NCI-H2196 (cell line): ENCODE measurements at regions not wholly inside any gene's neighbourhood (a gene's known extent, or its start where the extent isn't known, plus 50 kb on each side); places are given as distances from the start of the nearest gene placed in this dataset.

Source experiments
- DNase-seq: peaks from one replicate; lab custom pipeline; 2025; ENCODE audit not compliant: unreplicated experiment; lab: John Stamatoyannopoulos, UW

DNA sequence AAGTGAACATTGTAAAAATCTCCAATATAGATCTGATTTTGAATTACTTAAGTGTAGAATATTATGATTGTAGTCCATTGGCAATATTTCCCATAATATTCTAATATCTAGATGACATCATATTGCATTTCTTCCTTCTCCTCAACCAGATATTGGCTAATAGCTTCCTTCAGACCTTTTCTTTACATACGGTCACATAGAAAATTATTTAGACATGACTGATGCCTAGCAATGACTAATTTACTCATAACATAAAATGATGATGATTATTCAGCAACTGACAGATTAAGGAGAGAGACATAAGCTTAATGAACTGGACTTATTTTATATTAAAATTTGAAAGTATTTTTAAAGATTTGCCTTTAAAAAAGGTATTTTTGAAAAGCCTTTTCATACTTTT is 1287.6 kb downstream of the STIM2 start:
- no peak for DNase-seq

DNA sequence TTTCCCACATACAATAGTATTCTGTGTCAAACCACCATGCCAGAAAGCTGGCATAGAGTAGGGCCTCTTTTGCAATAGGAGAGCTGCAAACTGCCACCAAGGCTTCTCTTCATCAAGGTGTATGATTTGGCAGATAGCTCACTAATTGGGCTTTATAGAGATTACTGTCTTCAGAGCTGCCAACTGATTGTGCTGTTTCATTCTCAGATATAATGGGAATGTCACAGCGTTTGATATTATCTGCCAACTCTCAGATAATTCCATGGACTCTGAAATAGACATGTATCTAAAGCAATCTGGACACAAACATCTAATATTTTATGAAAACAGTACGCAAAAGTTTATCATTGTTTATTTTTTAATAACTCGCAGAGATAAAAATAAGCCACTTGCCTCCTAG is 1289.1 kb downstream of the STIM2 start:
- DNase-seq: no peak

DNA sequence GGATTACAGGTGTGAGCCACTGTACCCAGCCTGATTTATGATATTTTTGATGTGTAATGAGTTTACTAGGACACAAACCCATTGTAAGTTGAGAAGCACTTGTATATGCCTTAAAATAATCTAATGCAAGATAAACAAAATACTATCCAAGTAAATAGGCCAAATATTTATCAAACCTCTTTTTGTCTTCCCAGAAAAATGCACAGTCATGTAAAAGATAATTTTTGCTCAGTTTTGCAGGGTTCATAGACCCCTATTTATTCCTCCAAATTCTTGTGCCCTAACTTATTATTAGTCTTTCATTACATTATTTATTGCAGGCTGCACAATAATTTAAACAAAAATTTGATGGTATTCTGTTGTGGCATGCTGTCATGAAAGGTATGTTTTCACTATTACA is 1290.7 kb downstream of the STIM2 start:
- no peak for DNase-seq

DNA sequence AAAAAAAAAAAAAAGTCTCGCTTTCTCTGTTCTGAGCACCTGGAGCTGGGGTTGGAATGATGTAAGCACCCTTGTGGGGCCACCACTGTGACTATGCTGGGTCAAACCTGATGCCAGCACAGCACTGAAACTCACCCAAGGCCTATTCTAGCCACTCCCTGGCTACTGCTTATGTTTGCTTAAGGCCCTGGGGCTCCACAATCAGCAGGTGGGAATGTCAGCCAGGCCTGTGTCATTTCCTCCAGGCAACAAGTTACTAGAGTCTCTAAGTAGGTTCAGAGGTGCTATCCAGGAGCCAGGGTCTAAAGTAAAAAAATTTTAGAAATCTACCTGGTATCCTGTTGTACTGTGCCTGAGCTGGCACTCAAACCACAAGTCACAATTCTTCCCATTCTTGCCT is 1306.8 kb downstream of the STIM2 start:
- DNase-seq: no peak

DNA sequence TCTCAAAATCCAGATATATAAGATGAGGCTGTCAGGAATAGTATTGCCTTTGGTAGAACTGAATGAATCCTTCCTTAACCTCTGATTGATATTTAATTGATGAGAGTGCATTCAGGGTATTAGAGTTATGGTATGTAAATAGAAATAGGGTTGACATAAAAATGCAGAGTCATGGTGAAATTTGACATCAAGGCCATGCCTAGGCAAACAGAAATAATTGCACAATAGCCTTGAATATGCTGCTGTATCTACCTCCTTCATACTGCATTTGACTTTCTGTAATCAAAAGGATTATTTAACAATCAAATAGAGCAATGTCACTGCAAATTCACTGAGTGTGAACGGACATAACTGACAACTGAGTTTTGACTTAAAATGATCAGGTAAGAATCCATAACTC is 1316.3 kb downstream of the STIM2 start:
- no peak for DNase-seq

DNA sequence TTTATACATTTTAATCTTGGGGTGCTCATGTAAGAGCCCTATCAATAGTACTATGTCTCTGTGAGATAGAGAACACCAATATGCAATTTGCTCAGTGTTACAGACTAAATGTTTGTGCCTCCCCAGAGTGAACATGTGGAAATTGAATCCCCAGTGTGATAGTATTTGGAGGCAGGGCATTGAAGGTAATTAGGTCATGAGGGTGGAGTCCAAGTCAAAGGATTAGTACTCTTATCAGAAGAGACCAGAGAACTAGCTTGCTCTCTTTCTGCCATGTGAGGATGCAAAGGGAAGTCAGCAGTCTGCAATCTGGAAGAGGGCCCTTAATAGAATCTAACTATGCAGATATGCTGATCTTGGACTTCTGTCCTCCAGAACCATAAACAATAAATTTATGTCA is 1317.0 kb downstream of the STIM2 start:
- no peak for DNase-seq

DNA sequence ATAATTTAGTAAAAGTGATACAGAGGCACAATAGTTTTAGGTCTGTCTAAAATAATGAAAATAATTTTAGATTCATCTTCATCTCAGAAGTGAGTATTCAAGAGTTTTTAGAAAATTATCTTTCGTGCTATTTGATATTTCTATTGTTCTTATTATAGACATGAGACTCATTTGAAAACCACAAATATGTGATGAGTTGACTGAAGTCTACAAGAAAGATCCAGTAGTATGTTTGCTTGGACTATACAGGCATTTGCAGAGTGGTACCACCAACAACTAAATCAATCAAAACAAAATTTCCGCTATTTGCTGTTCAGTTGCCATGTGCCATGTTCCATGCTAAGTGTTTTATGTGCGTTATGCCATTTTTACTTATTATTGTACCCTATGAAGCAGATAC is 1318.5 kb downstream of the STIM2 start:
- no peak for DNase-seq

DNA sequence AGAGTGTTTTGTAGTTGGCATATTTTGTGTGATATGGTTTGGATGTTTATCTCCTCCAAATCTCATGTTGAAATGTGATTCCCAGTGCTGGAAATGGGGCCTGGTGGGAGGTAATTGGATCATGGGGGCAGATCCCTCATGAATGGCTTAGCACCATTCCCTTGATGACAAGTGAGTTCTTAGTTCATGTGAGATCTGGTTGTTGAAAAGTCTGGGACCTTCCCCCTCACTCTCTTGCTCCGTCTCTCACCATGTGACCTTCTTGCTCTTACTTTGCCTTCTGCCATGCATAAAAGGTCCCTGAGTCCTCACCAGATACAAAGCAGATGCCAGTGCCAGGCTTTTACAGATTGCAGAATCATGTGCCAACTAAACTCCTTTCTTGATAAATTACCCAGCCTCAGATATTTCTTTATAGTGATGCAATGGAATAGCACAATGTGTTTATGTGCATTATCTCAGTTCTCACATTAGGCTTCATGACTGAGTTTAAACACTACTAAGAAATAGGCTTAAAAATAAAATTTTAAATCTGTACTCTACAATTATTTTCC is 1348.8 kb downstream of the STIM2 start:
- no peak for DNase-seq

DNA sequence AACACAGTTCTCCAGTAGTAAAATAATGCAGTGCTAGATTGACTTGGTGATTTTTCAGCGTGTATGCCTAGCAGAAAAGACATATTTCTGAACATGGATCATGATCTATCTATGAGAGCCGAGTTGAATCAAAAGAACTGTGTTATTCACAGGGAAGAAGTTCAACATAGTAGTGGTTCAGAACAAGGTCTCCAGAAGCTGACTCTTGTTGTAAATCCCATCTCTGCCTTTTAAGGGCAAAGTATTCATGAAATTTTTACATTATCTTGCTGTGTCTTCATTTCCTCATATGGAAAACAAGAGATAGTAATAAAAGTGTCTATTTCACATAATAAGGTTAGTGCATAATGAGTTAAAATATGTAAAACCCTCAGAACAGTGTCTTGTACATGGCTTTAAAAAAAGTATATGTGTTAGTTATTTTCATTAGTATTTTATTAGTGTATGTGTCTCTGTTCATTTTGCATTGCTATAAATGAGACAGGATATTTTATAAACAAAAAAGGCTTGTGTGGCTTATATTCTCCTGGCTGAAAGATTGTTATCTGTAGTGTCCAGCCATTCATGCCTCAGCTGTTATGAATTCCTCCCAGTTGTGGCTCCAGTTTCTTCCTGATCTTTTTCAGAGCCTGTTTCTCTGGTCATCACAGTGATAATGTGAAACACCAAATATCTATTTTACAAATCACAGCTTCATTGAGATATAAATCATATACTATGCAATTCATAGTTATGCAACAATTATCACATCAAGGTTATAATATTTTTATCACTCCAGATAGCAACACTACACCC is 1351.2 kb downstream of the STIM2 start:
- no peak for DNase-seq

DNA sequence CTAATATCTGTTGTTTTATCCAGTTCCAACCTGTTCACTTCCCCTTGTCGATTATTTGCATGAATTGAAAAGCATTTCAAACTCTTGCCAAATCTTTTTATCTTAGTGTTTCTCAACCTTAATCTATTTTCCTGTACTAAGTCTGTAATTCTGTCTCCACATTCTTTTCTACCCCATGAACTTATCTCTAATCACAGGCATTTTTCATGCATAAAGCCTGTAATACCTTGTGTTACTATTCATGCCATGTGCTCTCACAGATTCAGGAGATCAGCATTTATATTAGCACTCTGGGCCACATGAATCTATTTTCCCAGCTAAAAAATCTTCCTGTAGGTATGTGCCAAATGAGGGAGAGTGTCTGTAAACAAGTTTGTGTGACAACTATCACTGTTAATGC is 1360.9 kb downstream of the STIM2 start:
- DNase-seq: no peak

DNA sequence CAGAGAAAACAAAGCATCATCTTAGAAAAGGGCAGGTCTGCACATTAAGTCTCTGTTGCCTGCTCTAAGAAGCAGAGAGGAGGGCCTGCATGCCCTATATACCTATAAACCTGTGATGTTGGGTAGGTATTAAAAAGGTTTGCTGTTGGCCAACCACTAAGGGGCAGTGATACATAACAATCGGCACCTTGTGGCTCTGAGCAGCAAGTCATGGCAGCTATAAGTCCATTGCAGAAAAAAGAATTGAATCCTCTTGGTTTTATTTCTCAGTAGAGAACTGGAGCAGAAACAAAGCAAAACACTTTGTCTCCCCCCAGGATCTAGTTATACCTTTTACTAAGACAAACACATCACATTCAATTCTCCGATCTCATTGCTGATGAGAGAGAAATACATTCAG is 1364.4 kb downstream of the STIM2 start:
- no peak for DNase-seq

DNA sequence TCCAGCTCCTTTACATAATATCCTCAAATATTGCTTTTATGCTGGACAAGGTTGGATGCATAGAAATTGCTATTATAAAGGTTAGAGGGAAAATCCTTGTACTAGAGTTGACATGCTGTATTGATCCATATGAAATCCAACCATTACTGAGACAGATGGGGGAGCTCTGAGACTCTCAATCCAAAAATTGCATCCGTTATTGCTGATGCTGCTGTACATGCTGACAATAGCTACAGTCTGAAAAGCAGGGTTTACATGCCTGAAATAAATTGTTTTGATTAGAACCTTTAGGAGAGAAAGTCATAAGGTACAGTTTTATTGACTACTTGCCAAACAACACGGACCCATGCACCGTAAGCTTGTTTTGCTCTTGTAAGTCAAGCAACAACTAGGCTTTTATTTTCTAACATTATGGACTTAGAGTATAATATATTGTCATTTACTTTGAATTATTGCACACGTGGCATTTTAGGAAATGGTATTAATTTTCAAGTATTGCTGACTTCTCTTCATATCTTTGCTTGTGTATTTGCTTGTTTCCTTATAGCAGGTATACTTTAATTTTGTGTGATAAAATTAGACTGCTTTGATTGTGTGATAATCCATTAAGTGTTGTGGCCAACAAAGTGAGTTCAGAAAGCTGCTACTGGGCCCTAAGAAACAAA is 1365.2 kb downstream of the STIM2 start:
- DNase-seq: no peak

DNA sequence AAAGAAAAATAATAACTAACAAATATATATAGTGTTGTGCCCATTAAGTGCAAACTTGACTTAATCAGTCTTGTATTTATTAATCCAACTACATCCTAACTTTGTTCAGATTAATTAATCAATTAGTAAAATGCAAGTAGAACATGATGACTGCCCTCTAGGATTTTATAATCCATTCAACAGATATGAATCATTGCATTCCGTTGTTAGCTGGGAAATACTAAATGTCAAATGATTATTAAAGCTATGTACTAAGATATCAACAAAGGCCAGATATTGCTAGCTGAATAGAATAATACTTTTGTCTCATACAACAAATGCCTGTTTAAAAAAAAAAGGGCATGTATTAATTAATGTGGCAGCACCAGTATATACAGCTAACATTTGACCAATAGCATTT is 1366.3 kb downstream of the STIM2 start:
- DNase-seq: no peak

DNA sequence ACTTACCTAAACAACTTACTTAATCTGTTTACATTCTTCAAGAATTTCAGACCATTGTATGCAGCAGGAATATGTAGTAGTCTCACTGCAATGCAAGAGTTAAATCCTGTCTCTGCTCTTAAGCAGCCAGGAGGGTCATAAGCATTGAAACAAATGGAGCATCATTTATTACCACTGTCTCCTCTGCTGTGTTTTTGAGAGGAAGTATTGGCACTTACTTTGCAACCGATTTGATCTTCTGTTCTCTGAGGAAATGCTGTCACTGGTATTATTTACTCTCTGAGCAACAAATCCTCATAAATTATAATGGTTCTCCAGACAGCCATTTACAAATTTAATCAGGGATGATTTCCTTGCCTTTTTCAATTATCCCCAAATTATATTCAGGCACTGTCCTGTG is 1367.1 kb downstream of the STIM2 start:
- no peak for DNase-seq

DNA sequence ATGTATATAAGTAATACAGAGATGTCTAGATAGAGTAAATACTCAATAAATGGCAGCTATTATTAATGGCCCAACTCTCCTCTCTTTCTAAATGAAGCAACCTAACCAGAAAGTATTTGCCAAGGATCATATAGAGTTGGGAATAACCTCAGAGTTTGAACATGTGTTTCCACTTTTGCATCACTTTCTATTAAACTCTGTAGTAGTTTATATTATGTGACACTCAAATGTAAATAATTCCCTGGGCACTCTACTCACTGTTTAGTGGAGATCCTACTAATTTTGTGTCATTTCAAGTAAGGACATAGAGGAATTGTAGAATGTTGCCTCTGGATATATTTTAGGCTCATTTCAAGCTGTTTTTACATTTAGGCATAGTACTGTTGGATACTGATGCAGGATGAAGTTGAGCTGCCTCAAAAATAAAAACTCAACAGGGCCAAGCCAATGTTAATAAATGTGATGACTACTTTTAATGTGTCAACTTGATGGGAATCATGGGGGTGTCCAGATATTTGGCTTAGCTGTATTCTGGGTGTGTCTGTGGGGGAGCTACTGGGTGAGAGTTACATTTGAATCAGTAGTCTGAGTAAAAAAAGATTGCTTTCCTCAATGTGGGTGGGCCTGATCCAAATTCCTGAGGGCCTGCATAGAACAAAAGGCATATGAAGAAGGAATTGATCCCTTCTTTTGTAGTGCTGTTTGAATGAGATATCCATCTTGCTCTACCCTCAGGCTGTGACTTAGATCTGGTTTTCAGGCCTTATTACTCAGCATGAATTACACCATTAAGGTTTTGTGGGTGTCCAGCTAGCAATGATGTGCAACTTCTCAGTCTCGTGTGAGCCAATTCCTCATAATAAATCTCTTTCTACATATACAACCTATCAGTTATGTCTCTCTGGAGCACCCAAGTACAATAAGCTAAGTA is 1368.2 kb downstream of the STIM2 start:
- DNase-seq: no peak

DNA sequence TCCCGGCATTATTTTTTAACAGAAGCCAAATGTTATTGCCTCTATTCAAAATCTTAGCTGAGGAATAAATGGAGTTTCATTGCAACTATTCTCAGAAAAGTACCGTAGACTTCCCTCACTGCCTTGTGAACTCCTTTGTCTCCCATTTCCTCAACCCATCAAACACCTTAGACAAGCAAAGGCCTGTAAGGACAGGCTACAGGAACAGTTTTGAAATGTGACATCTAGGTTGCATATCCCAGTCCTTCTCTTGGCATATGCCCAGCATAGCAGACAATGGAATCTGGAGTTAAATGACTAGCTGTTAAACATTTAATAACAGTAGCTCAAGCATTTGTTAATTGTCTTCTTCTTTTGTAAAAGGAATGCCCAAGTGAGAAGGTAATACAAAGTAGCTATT is 1371.7 kb downstream of the STIM2 start:
- DNase-seq: no peak

DNA sequence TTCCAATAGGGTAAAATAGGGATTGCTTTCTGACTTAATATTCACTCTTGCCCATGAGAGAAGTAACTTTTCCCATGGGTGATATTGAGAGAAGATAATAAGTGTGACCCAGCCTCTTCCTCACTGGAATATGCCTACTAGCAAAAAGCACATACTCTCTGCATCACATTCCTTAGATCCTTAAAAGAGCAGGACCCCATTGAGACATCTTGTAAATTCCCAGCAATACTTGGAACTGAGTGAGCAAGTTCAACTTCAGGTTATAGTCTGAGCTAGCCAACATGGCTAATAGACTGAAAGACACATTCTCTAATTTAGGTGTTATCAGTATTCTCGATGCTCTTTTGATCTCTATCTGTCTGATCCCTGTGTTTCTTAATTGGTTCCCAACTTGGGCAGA is 1372.3 kb downstream of the STIM2 start:
- DNase-seq: no peak

DNA sequence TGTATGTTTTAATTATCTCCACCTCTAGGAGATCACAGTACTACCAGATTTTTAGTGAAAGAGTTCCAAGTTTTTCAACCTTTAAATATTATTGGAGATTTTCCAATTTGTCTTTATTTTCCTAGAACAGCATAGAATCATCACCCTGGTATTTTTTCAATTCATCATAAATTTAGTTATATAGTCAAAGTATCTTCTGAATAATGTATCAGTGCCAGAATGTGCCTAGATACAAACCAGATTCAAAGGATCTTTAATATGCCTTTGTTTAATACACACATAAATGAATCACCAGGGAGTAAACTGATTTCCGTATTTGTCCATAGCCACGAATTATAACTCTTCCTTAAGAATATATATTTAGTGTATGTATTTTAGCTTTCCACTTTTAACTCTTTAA is 1373.1 kb downstream of the STIM2 start:
- no peak for DNase-seq

DNA sequence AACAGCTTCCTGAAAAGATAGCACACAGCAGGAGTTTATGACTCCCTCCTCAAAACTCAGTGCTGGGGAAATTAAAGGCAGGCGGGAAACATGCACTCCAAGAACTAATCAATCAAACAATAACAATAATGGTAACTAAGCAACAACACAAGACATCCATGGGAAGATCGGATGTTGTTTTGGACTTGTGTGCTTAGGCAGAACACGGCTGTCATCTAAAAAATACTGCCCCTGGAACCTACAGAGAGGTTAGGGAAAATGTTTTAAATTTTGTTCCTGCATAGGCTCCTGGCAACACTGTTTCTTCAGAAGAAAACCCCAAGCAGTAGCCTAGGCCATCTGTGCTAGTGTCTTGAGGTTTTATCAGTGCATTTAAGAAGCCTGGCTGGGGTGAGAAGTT is 1378.2 kb downstream of the STIM2 start:
- DNase-seq: no peak

DNA sequence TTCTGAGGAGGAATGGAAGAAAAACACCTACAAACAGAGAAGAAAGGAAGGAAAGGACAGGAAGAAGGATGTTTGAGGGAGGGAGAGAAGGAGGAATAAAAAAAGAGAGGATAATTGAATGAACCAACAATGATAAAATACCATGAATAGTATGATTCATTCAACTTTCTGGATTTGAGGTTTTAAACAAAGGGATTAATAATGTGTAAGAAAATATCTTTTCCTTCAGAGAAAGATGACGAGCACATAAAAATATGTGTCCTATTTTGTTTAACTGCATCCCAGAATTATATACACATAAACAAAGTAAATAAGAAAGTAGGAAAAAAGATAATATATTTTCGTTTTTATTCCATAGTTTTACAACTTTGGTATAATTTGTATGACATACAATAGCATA is 1380.4 kb downstream of the STIM2 start:
- DNase-seq: no peak

DNA sequence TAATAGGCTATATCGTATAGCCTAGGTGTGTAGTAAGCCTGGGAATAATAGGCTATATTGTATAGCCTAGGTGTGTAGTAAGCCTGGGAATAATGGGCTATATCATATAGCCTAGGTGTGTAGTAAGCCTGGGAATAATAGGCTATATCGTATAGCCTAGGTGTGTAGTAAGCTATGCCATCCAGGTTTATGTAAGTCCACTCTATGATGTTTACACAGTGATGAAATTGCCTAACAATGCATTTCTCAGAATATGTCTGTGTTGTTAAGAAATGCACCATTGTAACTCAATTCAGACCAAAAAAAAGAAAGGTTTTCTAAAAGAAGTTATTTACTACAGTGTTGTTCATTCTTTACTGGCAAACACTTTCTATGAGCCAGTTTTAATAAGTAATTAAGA is 1387.2 kb downstream of the STIM2 start:
- no peak for DNase-seq

DNA sequence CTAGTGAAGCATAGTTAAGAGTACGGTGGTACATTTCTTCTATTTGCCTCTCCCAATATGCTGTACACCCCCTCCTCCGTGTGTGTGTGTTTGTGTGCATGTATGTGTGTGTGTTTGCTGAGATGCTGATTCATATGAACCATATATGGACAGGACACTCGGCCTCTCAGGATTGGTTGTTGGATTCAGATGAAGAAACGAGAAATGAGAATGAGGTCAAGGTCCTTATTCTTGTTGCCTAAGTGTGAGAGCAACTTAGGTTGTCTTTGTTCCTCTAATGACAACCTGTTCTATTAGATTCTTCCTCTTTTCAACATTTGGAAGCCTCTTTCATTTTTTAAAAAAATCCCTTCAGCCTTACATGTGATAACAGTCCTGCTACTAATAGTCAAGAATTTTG is 1387.6 kb downstream of the STIM2 start:
- no peak for DNase-seq
